Inflammatory macrophage treated with lipopolysaccharide for 1 hour (primary cell): ENCODE measurements at regions not wholly inside any gene's neighbourhood (a gene's known extent, or its start where the extent isn't known, plus 50 kb on each side); places are given as distances from the start of the nearest gene placed in this dataset.

Experiments used
- DNase-seq, 2 donors: peaks; one replicate each; pipeline ENCODE4 v3.0.0-alpha.2; 2020 to 2022

- DNase-seq, result no peak
Measured at GRCh38 chr12:119931402-119931801, 54.3 kb upstream of the CIT start.

GRCh38 chr12:119932921-119933320, 55.8 kb upstream of the CIT start:
- no peak for DNase-seq

GRCh38 chr12:119934780-119935179, 54.3 kb upstream of the BICDL1 start:
- DNase-seq, result peak; percentile 53 to 74

GRCh38 chr12:119936705-119937311, 52.2 kb upstream of the BICDL1 start:
- no peak for DNase-seq

- peak; percentile 27 to 88 for DNase-seq
Measured at GRCh38 chr12:119938049-119938667, 50.9 kb upstream of the BICDL1 start.
